Activated CD8-positive, alpha-beta memory T cell treated with anti-CD3 and anti-CD28 coated beads for 36 hours (primary cell): ENCODE measurements at regions not wholly inside any gene's neighbourhood (a gene's known extent, or its start where the extent isn't known, plus 50 kb on each side); places are given as distances from the start of the nearest gene placed in this dataset.

Experiments
- CTCF ChIA-PET: fragments of 350-600 bp; sonication (Branson Sonifier 250); formaldehyde crosslinking; loops from one replicate; lab custom pipeline; 2021; ENCODE audit warnings: antibody characterized with exemption; lab: Charles Lee
- POLR2A ChIA-PET: fragments of 350-600 bp; sonication (Branson Sonifier 250); formaldehyde crosslinking; loops from one replicate; lab custom pipeline; 2021; ENCODE audit warnings: antibody characterized with exemption; lab: Charles Lee

GRCh38 chr3:182728238-182728637 lies 65.1 kb upstream of the ATP11B start:
- CTCF ChIA-PET, result no interaction called here
- POLR2A ChIA-PET, result interaction anchor here (0.6 kb wide), 1 partner anchor 311 kb away, joined by 10 read pairs; no protein-coding TSS in a partner anchor

DNA sequence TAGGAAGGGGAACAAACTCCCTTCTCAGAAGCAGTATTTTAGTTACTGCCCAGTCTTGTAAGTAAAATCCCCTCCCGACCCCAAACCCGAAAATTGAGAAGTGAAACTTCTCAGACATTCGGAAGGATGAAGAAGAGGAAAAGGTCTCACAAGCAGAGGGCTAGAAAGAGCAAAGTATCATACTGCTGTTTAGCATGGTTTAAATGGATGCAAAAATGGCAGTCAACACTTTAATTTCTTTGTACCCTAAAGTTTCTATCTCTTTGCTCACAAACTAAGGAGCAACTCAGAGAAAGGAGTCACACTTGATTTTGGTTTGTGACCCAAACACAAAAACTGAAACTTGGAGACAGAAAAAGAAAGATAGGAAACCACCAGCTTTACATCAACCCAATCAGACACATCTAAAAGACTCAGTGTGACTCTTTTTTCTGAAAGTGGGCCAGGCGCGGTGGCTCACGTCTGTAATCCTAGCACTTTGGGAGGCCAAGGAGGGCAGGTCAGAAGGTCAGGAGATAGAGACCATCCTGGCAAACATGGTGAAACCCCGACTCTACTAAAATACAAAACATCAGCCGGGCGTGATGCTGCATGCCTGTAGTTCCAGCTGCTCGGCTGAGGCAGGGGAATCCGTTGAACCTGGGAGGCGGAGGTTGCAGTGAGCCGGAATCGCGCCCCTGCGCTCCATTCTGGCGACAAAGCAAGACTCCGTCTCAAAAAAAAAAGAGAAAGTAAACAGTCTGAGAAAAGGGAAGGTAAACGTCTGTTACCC lies 63.2 kb upstream of the ATP11B start:
- CTCF ChIA-PET, result no interaction called here

DNA sequence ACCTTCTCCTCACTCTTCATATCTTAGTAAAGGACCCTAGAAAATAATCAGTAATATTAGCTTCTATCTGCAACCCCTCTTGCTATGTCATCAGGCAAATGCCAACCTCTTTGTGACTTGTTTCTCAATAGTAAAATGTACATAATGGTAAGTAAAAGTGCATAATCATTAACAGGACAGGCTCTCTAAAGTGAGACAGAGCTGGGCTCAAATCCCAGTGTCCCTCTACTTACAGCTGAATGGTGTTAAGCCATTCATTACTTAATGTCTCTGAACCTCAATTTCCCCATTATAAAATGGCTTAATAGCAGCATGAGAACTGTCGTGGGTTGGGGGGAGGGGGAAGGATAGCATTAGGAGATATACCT lies 62.6 kb upstream of the ATP11B start:
- POLR2A ChIA-PET, result no interaction called here
- CTCF ChIA-PET, result no interaction called here

More for the DNA sequence above, 63.2 kb upstream of the ATP11B start:
- POLR2A ChIA-PET, result no interaction called here

- POLR2A ChIA-PET, result no interaction called here
- CTCF ChIA-PET, result no interaction called here
Measured at GRCh38 chr3:182731764-182732163, 61.5 kb upstream of the ATP11B start.

DNA sequence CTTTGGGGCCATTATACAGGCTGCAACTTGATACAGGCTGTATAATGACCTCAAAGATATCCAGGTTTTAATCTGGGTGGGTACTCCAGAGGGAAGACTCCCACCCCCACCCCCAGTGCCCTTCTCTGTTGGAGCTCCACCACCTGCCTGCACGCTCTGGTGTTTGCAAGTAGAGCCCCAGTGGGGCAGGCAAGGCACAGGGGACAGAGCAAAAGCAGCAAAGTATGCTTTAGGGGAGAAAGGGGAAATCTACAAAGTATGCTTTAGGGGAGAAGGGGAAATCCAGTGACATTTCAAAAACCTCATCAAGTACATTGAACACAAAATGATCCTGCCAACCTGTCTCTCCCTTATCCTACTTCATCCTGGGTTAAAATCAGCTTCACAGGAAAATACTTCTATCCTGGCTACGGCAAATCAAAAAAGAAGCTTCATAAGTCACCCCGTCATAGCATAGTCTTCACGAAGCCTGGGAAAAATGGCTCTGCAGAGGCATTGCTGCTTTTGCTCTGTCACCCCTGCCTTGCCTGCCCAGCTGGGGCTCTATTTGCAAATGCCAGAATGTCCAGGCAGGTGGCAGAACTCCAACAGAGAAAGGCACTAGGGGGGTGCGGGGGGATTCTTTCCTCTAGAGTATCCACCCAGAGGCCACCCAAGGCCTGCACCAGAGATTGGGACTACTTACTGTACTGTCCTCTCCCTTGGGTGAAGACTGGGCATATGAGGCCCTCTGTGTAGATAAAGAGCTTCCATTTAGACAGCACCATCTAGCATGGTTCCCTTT lies 60.9 kb upstream of the ATP11B start:
- CTCF ChIA-PET, result no interaction called here
- POLR2A ChIA-PET, result no interaction called here

GRCh38 chr3:182735672-182736071 lies 57.6 kb upstream of the ATP11B start:
- POLR2A ChIA-PET, result no interaction called here
- CTCF ChIA-PET, result no interaction called here

DNA sequence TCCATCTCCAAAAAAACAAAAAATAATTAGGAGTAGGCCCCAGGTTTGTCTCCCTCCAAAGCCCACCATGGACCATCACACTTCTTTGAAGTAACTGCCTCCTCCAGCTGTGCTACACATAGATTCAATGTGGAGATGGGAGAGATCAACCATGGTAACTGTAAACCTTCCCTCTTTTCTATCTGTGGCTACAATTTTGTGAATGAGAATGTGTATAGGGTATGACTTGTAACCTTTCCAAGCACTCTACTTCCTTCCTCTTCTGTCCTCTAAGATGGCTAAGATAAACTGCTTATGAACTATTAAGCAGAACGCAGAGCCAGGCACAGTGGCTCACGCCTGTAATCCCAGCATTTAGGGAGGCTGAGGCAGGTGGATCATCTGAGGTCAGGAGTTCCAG lies 55.5 kb upstream of the ATP11B start:
- ChIA-PET POLR2A (no interaction called here), CTCF (no interaction called here)

- ChIA-PET CTCF (no interaction called here), POLR2A (no interaction called here)
Measured at GRCh38 chr3:182738583-182739411, 54.5 kb upstream of the ATP11B start.

GRCh38 chr3:182739619-182740018 lies 53.7 kb upstream of the ATP11B start:
- ChIA-PET CTCF (no interaction called here), POLR2A (no interaction called here)

- CTCF ChIA-PET, result no interaction called here
- POLR2A ChIA-PET, result no interaction called here
Measured at GRCh38 chr3:182740710-182741109, 52.6 kb upstream of the ATP11B start.

DNA sequence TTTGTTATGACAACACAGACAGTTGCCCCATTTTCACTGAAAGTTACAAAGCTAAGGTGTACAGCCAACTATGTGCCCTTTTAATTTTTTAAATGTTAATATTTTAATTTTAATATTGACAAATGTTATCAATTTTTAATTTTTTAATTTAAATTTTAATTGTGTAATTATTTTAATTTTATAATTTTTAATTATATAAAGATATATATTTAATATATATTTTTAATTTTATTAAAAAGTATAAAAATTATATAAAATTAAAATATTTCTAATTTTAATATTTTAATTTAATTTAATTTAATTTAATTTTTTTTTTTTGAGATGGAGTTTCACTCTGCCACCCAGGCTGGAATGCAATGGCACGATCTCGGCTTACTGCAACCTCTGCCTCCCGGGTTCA lies 52.1 kb upstream of the ATP11B start:
- POLR2A ChIA-PET, result no interaction called here
- CTCF ChIA-PET, result no interaction called here
